PC-9 (cell line): ENCODE measurements at regions not wholly inside any gene's neighbourhood (a gene's known extent, or its start where the extent isn't known, plus 50 kb on each side); places are given as distances from the start of the nearest gene placed in this dataset.
"Not testable (repeated sequence)": the region's sequence is repeated elsewhere in the genome, so short reads cannot be mapped to it uniquely, and the experiment has no call there.

Source experiments
- BruUV-seq: library from RNA; stranded (reverse); fragments of 400-500 nt; replicated peaks from 2 replicates; lab custom pipeline; 2021; lab: Mats Ljungman, UMichigan
- CTCF ChIA-PET: fragments of 300-600 bp; sonication (Branson Sonifier 250); formaldehyde crosslinking; loops from one replicate; lab custom pipeline; 2022; ENCODE audit warnings: antibody characterized with exemption; lab: Charles Lee
- POLR2A ChIA-PET: fragments of 300-600 bp; sonication (Branson Sonifier 250); formaldehyde crosslinking; loops from one replicate; lab custom pipeline; 2022; ENCODE audit warnings: antibody characterized with exemption; ENCODE audit not compliant: unreplicated experiment; lab: Charles Lee
- DNase-seq, 2 experiments: peaks; one replicate each; pipeline versions ENCODE4 v3.0.0 to v3.0.0-alpha.2; 2015 to 2022; ENCODE audit warnings: mixed read lengths in 1 of 2
- H2AFZ ChIP-seq: fragments of 200-600 bp; sonication (generic); 2 replicates; pipeline ENCODE4 v1.8.1; 2017; ENCODE audit warnings: antibody characterized with exemption
- H3F3A ChIP-seq: fragments of 200-600 bp; sonication (generic); 2 replicates; pipeline ENCODE4 v1.8.1; 2017; ENCODE audit warnings: antibody characterized with exemption, mild to moderate bottlenecking, low read depth; ENCODE audit not compliant: insufficient read depth
- H3K27ac ChIP-seq: fragments of 200-600 bp; sonication (generic); 2 replicates; pipeline ENCODE4 v1.6.1; 2016; ENCODE audit warnings: mixed run types
- H3K27me3 ChIP-seq: fragments of 200-600 bp; sonication (generic); 2 replicates; pipeline ENCODE4 v1.6.1; 2016; ENCODE audit warnings: low read depth, mixed run types; ENCODE audit not compliant: insufficient read depth
- H3K36me3 ChIP-seq: fragments of 200-600 bp; sonication (generic); 2 replicates; pipeline ENCODE4 v1.6.1; 2016; ENCODE audit warnings: low read depth, mixed run types
- H3K4me1 ChIP-seq: fragments of 200-600 bp; sonication (generic); replicated peaks from 2 replicates; pipeline ENCODE4 v1.6.1; 2016; ENCODE audit warnings: mixed run types; ENCODE audit not compliant: insufficient read depth
- H3K4me2 ChIP-seq: fragments of 200-600 bp; sonication (generic); 2 replicates; pipeline ENCODE4 v1.6.1; 2017; ENCODE audit warnings: mixed run types
- H3K4me3 ChIP-seq: fragments of 200-600 bp; sonication (generic); 2 replicates; pipeline ENCODE4 v1.6.1; 2016; ENCODE audit warnings: mixed run types
- H3K79me2 ChIP-seq: fragments of 200-600 bp; sonication (generic); 2 replicates; pipeline ENCODE4 v1.6.1; 2017; ENCODE audit warnings: low read depth, mixed run types
- H3K9me2 ChIP-seq: fragments of 200-600 bp; sonication (generic); 2 replicates; pipeline ENCODE4 v1.8.1; 2017; ENCODE audit warnings: mild to moderate bottlenecking; ENCODE audit not compliant: insufficient read depth
- H3K9me3 ChIP-seq: fragments of 200-600 bp; sonication (generic); 2 replicates; pipeline ENCODE4 v1.8.1; 2016; ENCODE audit warnings: low read depth; ENCODE audit not compliant: insufficient read depth
- H4K20me1 ChIP-seq: fragments of 200-600 bp; sonication (generic); 2 replicates; pipeline ENCODE4 v1.8.1; 2017; ENCODE audit not compliant: insufficient read depth
- intact Hi-C: fragments of 100-400 bp; cut with micrococcal nuclease; formaldehyde crosslinking; loops from one replicate; pipeline ENCODE4 v1.10.0; 2022; ENCODE audit not compliant: unreplicated experiment

- H3K4me2 ChIP-seq, H3K4me1 ChIP-seq, H4K20me1 ChIP-seq, H3K27ac ChIP-seq, H3K9me3 ChIP-seq, H3K36me3 ChIP-seq, intact Hi-C loops, H2AFZ ChIP-seq, CTCF ChIA-PET, H3K9me2 ChIP-seq, H3K4me3 ChIP-seq, H3F3A ChIP-seq, DNase-seq, BruUV-seq, H3K27me3 ChIP-seq, POLR2A ChIA-PET, H3K79me2 ChIP-seq: not testable (repeated sequence)
These were observed 88.4 kb downstream of the LIMS4 start for GRCh38 chr2:110384109-110384735.

- H3K36me3 ChIP-seq, intact Hi-C loops, H3F3A ChIP-seq, H2AFZ ChIP-seq, H3K27ac ChIP-seq, H4K20me1 ChIP-seq, H3K4me1 ChIP-seq, POLR2A ChIA-PET, H3K79me2 ChIP-seq, CTCF ChIA-PET, H3K9me3 ChIP-seq, H3K9me2 ChIP-seq, H3K4me2 ChIP-seq, DNase-seq, H3K27me3 ChIP-seq, H3K4me3 ChIP-seq: not testable (repeated sequence)
- BruUV-seq: TSS peak; percentile 17
These were observed 89.2 kb downstream of the LIMS4 start for GRCh38 chr2:110383163-110384048.

GRCh38 chr2:110373519-110373918 is 99.1 kb downstream of the LIMS4 start:
- BruUV-seq, POLR2A ChIA-PET, DNase-seq, H3K27me3 ChIP-seq, H3K79me2 ChIP-seq, H3K9me3 ChIP-seq, intact Hi-C loops, H3F3A ChIP-seq, H3K27ac ChIP-seq, CTCF ChIA-PET, H3K4me2 ChIP-seq, H4K20me1 ChIP-seq, H3K36me3 ChIP-seq, H2AFZ ChIP-seq, H3K4me3 ChIP-seq, H3K9me2 ChIP-seq, H3K4me1 ChIP-seq: not testable (repeated sequence)

- H3K27ac ChIP-seq: peak overlapping the region; percentile 54; the same call in 1 of the 2 replicates
- intact Hi-C loops: not testable (repeated sequence)
These were observed 101.0 kb downstream of the LIMS4 start for GRCh38 chr2:110371633-110372032.

GRCh38 chr2:110357616-110358015 is 115.0 kb downstream of the LIMS4 start:
- H3F3A ChIP-seq, H3K4me2 ChIP-seq, H3K36me3 ChIP-seq, H3K4me1 ChIP-seq, H4K20me1 ChIP-seq, intact Hi-C loops, H3K9me2 ChIP-seq, H3K27me3 ChIP-seq, H2AFZ ChIP-seq, DNase-seq, H3K27ac ChIP-seq, POLR2A ChIA-PET, BruUV-seq, H3K9me3 ChIP-seq, H3K4me3 ChIP-seq, CTCF ChIA-PET, H3K79me2 ChIP-seq: not testable (repeated sequence)

More at GRCh38 chr2:110371633-110372032, 101.0 kb downstream of the LIMS4 start:
- POLR2A ChIA-PET, H3K36me3 ChIP-seq, H4K20me1 ChIP-seq, H3K27me3 ChIP-seq, H3K9me2 ChIP-seq, H3K4me1 ChIP-seq, H3F3A ChIP-seq, BruUV-seq, H3K4me3 ChIP-seq, H3K79me2 ChIP-seq, CTCF ChIA-PET, H3K9me3 ChIP-seq, H2AFZ ChIP-seq: not testable (repeated sequence)
- H3K4me2 ChIP-seq: 0 out of 2 replicates have a peak overlapping the region, but pooled peaks have one; percentile 36
- peak in 1 of 2 experiments; percentile 72 for DNase-seq

- H3F3A ChIP-seq, H3K4me1 ChIP-seq, H2AFZ ChIP-seq, CTCF ChIA-PET, H3K9me2 ChIP-seq, H4K20me1 ChIP-seq, H3K27ac ChIP-seq, H3K27me3 ChIP-seq, H3K36me3 ChIP-seq, DNase-seq, H3K9me3 ChIP-seq, H3K4me3 ChIP-seq, H3K79me2 ChIP-seq, intact Hi-C loops, BruUV-seq, POLR2A ChIA-PET, H3K4me2 ChIP-seq: not testable (repeated sequence)
These were observed 118.2 kb downstream of the LIMS4 start for GRCh38 chr2:110354294-110355018.

- H3K9me3 ChIP-seq, BruUV-seq, H3K4me1 ChIP-seq, CTCF ChIA-PET, H3K36me3 ChIP-seq, H3K27me3 ChIP-seq, H3F3A ChIP-seq, intact Hi-C loops, H3K27ac ChIP-seq, H3K9me2 ChIP-seq, H3K79me2 ChIP-seq, H3K4me3 ChIP-seq, DNase-seq, H4K20me1 ChIP-seq, POLR2A ChIA-PET, H2AFZ ChIP-seq, H3K4me2 ChIP-seq: not testable (repeated sequence)
These were observed 121.9 kb downstream of the LIMS4 start for GRCh38 chr2:110350718-110351117.
